Left hindlimb (tissue), 1 donor: ENCODE measurements at regions not wholly inside any gene's neighbourhood (a gene's known extent, or its start where the extent isn't known, plus 50 kb on each side); places are given as distances from the start of the nearest gene placed in this dataset.
"Not testable (repeated sequence)": the region's sequence is repeated elsewhere in the genome, so short reads cannot be mapped to it uniquely, and the experiment has no call there.

Source experiments
- DNase-seq: peaks from one replicate; pipeline ENCODE4 v3.0.0-alpha.2; 2018

DNA sequence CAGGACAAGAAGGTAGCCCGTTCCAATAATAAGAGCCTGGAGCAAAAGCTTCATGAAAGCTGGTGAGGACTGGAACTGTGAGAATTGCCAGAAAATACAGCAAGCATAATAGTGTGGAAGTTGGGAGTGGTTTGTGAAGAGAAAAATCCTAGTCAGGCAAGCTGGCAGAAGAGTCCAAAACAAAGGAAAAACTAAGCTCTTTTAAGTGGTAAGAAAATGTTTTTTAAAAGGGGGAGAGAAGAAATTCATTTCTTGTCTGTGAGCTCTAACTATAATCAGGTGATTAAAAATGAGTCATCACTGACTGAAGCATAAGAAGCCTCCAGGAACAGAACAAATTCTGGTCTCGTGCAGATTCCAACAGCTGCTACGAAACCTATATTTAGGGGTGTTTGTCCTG lies 102.6 kb downstream of the CAAP1 start:
- no peak for DNase-seq

DNA sequence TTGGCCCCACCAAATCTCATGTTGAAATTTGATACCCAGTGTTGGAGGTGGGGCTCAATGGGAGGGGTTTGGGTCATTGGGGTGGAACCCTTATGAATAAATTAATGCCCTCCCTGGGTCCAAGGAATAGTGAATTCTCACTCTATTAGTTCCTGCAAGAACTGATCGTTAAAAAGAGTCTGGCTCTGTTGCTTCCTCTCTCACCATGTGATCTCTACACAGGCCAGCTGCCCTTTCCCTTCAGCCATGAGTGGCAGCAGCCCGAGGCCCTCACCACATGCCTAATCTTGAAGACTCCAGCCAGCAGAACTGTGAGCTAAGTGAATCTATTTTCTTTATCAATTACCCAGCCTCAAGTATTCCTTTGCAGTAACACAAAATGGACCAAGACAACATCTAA lies 106.0 kb downstream of the CAAP1 start:
- DNase-seq, result no peak

DNA sequence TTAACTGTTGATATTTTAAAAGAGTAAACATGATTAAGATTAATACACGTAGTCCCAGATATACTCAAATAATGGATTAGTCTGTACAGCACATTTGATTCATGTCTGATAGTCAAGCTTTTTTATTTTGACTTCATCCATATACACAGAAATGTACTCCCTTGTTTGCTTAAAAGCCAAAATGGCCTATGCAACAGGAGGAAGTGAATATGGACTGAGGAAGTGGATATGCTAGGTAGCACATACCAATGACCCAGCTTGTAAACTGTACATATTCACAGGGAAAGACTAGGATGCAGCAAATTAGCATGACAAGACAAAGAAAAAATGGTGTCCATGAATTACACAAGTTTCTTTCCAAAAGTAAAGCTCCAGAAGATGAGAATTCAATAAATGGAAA lies 109.7 kb downstream of the CAAP1 start:
- no peak for DNase-seq

GRCh38 chr9:26781906-26782305 lies 110.7 kb downstream of the CAAP1 start:
- no peak for DNase-seq

- DNase-seq, result not testable (repeated sequence)
Observed at GRCh38 chr9:26780307-26780706, 112.3 kb downstream of the CAAP1 start.

DNA sequence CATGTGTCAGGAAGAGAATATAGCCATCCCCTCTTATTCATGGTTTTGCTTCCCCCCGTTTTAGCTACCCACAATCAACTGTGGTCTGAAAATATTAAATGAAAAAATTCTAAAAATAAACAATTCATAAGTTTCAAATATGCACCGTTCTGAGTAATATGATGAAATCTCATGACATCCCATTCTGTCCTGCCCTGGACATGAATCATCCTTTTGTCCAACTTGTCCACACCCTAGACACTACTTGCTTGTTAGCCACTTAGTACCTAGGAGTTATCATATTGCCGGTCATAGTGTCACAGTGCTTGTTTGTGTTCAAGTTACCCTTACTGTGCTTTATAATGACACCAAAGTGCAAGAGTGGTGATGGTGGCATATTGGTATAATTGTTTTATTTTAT lies 113.5 kb downstream of the CAAP1 start:
- no peak for DNase-seq

DNA sequence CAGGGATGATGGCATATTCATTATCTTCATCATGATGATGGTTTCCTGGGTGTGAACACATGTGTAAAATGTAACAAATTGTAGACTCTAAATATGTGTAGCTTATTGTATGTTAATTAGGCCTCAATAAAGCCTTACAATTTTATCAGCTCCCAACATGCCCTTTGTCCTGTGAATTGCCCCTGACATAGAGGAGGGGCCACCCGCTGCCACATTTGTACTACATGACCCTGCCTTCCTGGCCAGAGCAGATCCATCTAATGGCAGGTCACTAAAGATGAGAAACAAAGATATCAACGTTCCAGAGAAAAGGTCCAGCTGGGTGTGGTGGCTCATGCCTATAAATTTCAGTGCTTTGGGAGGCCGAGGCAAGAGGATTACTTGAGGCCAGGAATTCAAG lies 117.2 kb downstream of the CAAP1 start:
- no peak for DNase-seq

DNA sequence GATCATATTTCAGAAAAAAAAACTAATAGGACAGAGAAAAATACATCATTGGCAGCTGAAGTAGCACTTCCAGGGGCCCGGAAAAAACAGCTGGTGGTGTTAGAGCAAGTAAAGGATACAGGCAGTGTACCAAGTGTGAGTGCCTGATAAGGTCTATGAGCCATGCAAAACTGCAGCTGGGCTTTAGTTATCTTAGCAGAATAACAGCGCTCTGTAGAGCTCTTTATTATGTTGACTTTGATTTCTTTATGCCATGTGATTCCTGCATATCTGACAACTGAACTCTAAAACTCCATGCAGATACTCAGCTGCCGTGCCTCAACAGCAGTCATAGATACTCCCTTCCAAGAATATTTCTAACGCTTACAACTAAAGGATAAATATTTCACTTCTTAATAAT lies 119.5 kb downstream of the CAAP1 start:
- DNase-seq, result no peak

DNA sequence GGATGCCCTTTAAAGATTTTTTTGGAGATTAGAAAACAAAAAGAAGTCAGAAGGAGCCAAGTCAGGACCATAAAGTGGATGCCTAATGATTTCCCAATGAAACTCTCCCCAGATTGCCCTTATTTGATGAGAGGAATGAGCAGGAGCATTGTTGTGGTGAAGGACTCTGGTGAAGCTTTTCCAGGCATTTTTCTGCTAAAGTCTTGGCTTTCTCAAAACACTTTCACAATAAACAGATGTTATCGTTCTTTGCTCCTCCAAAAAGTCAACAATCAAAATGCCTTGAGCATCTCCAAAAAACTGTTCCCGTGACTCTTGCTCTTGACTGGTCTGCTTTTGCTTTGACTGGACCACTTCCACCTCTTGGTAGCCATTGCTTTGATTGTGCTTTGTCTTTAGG lies 121.8 kb downstream of the CAAP1 start:
- DNase-seq, result no peak

GRCh38 chr9:26768145-26768544 lies 124.5 kb downstream of the CAAP1 start:
- no peak for DNase-seq

DNA sequence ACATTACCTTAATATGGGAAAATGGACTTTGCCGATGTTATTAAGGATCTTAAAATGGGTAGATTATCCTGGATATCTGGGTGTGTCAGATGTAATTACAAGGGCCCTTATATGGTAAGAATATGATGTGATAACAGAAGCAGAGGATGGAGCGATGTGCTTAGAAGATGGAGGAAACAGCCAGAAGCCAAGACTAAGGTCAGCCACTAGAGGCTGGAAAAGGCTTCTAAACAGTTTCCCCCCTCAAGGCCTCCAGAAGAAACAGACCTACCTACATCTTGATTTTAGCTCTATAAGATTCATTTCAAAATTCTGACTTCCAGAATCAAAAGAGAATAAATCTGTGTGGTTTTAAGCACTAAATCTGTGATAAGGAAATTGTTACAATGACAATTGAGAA lies 131.9 kb downstream of the CAAP1 start:
- no peak for DNase-seq

GRCh38 chr9:26758655-26759054 lies 133.9 kb downstream of the CAAP1 start:
- no peak for DNase-seq

DNA sequence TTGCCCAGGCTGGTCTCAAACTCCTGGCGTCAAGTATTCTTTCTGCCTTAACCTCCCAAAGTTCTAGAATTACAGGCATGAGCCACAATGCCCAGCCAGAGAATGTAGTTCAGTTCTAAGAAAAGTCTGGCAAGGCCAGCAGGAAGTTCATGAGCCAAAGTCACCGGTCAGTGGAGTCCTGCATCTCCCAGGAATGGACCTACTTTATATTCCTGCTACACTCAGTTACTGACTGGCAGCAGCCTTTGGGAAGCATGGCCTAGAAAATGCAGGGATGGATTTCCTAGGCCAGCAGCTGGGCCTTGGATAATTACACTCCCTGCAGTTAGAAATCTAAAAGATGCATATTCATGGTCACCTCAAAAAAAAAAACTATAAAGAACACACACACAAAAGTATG lies 135.7 kb downstream of the CAAP1 start:
- no peak for DNase-seq

DNA sequence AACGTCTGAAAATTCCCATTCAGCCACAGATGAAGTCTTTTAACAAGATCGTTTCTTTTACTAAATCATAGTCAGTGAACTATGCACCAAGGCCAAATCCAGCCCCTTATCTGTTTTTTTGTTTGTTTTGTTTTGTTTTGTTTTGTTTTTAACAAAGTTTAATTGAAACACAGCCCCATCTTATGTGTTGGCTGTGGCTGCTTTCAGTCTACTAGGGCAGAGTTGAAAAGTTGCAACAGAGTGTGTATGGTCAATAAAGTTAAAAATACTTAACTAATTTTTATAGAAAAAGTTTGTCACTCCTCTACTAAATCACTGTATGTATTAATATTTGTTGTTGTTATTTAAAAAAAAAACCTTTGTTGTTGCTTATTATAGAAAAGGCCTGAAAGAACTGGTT lies 137.1 kb downstream of the CAAP1 start:
- no peak for DNase-seq

DNA sequence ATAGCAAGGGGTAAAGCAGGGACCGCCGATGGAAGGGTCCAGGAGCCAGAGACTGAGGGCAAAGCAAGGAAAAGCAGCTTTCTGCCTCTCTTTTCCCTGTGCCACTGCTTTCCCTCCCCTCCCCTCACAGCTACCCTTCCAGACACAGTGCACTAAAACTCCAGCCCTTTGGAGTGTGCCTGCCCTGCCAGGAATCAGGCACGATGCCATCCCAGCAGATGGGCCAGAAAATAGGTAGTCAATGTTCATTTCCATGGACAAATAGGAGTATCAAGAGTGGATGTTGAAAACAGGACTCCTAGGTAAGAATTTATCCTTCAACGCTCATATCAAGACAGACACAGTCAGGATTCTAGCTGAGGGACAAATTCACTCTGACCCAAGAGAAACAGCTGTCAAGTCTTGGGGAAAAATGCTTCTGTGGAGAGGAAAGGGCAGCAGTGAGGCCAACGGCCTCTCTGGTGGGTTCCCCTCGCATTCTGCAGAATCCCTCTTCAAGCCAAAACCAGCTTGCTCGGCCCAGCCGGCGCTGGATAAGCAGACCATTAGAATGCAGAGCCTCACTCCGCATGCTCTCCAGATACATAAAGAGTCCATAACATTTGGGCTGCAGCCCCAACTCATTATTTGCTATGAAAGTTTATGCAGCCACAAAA lies 138.0 kb downstream of the CAAP1 start:
- no peak for DNase-seq

DNA sequence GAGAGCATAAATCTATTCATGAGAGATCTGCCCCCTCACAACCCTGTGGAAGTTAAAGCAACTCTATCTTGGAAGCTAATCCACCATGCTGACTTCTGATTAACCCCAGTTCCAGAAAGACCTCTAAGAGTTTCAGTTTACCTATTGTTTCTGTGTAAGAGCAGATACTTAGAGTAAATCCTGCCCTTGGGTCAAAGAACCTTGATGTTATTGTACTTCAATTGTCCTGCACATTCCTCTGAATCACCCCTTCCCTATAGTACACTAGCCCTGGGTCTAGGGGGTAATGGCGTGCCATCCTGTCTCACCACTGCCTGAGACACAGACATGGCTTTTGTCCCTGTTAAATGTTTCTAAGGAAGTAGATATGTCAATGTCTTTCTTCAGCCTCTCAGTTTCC lies 138.6 kb downstream of the CAAP1 start:
- DNase-seq, result no peak

DNA sequence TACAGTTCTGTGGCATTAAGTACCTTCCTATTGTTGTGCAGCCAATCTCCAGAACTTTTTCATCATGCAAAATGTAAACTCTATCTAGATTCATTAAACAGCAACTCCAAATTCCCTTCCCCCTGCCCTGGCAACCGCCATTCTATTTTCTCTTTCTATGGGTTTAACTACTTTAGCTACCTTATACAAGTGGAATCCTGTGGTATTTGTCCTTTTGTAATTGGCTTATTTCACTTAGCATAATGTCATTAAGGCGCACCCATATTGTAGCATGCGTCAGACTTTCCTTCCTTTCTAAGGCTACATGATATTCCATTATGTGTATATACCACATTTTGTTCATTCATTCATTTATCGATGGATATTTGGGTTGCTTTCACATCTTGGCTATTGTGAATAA lies 142.4 kb downstream of the CAAP1 start:
- DNase-seq, result no peak

GRCh38 chr9:26748449-26749058 lies 144.0 kb downstream of the CAAP1 start:
- DNase-seq, result no peak

DNA sequence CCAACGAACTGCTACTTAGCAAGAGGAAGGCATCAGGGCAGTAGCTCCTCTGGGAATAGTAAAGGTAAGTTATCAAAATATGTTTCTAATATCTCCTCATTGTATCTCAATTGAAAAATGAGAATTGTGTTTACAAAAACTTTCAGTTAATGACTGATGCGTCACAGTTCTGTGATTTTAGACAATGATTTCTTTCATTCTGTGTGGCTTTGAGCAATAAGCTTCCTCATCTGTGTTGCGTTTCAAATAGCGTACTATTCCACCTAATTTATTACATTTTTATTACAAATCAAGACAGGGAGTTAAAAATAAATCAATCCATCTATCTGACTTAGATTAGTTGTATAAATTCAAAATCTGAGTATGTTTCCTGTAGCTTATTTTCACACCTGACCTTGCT lies 145.0 kb downstream of the CAAP1 start:
- no peak for DNase-seq

DNA sequence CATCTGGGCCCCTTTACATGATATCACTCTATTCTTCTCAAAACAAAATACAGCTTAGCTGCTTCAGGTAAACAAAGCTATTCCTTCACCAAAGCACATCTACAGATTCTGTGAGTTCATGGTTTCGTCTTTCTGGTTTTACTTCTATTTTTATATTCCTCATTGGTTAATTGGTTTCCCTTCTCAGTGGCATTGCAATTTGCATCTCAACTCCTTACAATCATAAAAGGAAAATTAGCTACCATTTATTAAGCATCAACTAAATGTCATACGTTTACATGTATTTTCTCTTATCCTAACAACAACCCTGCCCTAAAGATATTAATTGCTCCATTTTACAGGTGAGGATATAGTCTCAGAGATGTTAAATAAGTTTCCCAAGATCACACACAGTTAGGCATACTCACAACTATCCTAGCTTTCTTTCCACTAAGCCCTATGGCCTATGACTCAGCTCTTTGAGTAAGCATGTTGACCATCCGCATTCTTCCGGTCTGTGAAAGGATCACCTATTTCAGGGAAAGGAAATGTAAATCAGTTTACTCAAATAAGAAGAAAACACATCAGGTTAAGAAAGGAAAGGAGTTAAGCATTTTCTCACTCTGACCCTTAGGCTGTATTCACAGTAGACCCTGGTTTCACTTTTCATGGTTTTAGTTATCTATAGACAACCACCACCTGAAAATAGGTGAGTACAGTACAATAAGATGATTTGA lies 146.1 kb downstream of the CAAP1 start:
- DNase-seq, result no peak

DNA sequence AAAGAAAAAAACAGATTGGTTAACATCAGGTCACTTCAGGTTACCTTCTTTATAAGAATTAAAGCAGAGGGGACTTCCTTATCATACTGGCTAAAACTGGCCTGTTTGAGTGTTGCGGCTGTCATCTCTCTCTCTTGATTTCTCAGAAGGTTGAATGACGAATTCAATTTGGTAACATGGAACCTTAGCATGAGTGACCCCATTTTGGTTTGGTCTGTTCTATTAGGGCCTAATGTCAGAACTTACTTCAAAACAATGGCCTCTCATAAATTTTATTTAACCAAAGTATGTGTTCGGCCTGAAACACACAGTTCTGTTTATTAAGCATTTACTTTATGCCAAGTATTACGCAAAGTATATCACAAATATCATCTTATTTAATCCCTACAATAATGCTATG lies 147.5 kb downstream of the CAAP1 start:
- no peak for DNase-seq

GRCh38 chr9:26744191-26744965 lies 148.2 kb downstream of the CAAP1 start:
- no peak for DNase-seq

GRCh38 chr9:26742828-26743476 lies 149.7 kb downstream of the CAAP1 start:
- DNase-seq, result no peak
